ENCODE measurements at regions not wholly inside any gene's neighbourhood (a gene's known extent, or its start where the extent isn't known, plus 50 kb on each side); places are given as distances from the start of the nearest gene placed in this dataset.
A peak's percentile ranks its signal among the peaks of the same experiment; 100 is the strongest.

GRCh38 chr6:71399279-71399678, 110.7 kb downstream of the OGFRL1 start:
- no peak for DNase-seq

- no peak for DNase-seq
Measured at GRCh38 chr6:71400852-71401251, 112.2 kb downstream of the OGFRL1 start.

DNA sequence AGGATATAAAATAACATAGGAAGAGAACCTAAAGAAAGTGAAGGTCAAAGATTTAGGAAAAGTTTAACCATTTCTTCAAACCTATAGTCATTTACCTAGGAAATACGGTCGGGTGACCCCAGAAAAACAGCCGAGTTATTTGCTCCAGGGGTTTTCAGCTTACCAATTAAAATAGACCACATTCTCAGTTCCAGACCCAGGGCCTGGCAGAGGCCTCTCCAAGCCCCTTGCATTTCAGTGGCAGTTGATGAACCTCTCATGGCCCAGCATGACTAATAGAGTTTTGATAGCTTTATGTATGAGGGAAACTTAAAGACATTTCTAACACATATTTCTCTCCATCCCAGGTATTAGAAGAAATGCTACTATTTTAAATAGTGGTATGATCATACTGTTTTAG, 113.5 kb downstream of the OGFRL1 start:
- DNase-seq, result no peak

DNA sequence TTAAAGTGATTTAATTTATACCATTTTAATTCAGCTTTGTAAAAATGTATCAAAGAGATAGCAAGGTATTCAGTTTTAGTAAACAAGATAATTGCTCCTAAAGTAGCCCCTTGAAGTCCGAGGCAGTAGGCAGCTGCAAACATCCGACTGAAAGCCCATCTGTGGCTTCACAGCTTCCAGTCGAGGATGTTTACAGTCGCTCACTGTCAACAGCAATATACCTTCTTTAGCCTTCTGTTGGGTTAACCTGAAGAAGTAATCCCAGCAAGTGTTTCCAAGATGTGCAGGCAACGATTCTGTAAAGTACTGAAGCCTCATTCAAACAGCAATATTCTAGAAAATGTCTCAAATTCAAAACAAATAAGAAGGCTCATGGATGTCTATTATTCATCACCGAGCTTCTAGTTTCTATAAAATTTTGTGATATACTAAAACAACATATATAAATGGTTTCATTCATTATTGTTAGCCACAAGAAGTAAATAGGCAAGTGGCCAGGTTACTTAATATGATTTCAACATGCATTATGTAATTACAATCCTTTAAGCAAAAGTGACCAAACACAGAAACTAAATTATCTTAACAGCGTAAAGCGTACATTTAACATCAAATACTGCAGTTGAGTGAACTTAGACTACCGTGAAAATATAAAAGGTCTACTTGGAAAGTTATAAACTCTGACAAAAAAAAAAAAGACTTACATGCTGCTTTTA, 115.0 kb downstream of the OGFRL1 start:
- DNase-seq, result no peak

GRCh38 chr6:71404145-71404966, 115.7 kb downstream of the OGFRL1 start:
- no peak for DNase-seq

DNA sequence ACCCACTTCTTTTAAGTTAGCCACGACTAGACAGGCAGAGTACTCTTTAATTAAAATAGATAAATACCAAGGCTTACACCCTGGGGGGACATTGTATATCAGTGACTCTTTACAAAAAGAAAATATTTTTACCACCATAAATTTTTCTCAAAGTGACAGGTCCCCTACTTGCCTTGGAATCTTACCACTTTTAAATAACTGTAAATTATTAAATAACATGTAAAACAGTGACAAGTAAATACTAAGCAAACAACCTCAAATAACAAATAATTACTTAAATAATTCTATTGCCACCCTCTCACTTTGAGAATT, 116.3 kb downstream of the OGFRL1 start:
- DNase-seq, result no peak

- no peak for DNase-seq
Measured at GRCh38 chr6:71405416-71405815, 116.8 kb downstream of the OGFRL1 start.

- no peak for DNase-seq
Measured at GRCh38 chr6:71406865-71407860, 118.6 kb downstream of the OGFRL1 start.

DNA sequence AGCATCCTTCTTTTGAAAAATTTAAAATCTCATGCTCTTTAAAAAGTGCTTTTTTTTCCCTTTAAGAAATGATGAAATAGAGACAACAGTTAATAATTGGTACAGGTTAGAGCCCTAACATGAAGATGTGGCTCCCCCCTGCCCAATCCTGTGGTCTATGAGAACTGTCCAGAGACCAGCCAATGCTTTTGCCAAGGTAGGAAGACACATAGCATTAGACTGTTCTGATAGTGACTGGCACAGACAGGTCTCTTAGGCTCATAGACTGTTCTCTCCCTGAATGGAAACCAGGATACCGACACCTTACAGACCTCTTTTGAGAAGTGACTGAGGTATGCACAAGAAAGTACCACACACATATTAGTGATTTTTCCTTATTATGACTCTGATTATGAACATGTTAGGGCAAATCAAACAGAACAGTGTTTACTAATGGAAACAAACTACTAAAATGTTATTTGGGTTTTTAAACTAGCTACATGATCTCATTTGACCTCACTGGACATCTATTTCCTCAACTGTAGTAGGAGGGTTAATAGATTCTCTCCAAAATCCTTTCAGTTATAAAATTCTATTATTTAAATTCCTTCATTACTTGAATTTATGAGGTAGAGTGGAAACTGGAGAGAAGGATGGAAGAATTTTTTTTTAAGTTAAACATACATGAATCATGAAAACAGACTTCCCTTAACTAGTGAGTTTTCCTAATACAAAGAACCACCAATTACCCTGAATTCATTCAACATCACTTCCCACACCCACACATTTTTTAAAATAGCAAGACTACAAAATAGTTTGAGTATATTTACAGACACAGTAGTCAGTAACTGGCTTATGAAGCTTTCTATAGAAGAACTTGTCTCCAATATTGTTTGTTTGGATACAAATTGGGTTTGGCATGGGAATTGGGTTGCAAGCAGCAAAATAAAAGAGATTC, 120.4 kb downstream of the OGFRL1 start:
- DNase-seq, result no peak

DNA sequence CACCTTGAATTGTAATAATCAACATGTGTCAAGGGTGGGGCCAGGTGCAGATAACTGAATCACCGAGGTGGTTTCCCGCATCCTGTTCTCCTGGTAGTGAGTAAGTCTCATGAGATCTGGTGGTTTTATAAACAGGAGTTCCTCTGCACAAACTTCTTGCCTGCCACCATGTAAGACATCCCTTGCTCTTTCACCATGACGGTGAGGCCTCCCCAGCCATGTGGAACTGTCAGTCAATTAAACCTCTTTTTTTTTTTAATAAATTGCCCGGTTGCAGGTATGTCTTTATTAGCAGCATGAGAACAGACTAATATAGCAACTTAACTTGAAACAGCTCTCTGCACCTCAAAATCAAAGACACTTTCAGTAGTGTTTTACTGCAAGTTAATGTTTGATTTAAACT, 121.6 kb downstream of the OGFRL1 start:
- DNase-seq, result no peak

DNA sequence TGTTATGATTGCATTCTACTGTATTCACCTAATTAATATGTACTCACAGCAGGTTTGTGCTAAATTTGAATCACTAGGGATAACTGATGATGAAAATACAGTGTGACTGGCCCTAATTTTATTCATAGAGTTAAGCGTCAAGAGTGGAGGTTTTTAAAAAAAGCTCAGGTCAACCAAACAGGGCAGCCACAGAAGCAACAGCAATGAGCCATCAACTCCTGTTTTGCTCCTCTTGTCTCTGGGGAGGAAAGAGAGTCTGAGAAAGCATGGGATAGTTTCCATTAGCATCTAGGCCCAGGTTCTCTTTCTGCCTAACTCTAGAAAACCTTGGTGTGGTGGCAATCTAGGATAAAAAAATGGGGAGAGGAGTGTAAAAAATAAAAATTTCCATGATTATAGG, 122.1 kb downstream of the OGFRL1 start:
- DNase-seq, result no peak

GRCh38 chr6:71411882-71412281, 123.3 kb downstream of the OGFRL1 start:
- no peak for DNase-seq

- no peak for DNase-seq
Measured at GRCh38 chr6:71412559-71413140, 124.0 kb downstream of the OGFRL1 start.

DNA sequence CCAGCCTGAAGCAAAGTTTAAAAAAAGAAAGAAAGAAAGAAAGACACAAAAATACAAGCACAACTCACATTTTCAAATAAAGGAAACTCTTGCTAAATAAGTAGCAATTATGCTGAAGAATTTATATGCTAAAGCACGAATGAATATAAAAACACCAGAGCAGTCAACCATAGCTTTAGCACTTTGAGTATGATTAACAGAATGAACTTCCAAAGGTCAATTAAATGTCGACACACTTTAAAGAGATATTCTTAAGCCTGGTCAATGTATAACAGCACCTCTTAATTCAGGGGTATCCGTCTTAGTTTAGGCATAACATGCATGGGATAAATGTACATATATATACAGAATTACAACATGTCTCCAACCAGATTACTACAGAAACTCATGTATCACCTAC, 125.9 kb downstream of the OGFRL1 start:
- DNase-seq, result no peak

- DNase-seq, result no peak
Measured at GRCh38 chr6:71419217-71420094, 130.8 kb downstream of the OGFRL1 start.

DNA sequence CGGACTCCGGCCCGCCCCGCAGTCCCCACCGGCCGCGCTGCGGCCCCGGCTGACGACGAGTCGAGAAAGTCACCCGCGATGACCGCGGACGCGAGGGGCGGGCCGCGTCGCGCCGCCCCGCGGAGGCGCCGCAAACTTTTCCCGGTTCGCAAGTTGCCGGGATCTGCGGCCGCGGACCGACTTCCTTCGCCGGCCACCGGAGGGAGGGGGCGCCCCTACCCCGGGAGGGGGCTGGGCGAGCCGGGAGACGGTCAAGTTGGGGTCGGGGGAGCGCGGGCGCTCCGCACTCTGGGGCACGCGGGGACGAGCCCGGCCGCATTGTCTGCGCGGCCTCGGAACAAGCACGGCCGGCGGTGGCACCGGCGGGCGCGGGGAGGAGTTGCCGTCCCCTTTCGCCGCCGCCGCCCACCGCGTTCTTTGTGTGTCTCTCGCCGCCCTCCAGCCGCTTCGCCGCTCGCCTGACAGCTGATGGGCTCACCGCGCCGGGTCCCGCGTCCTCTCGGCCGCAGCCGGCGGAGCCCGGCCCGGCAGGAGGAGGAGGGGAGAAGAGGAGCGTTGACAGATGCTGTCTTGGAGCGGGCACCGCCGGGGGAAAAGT, 131.6 kb downstream of the OGFRL1 start:
- DNase-seq, result no peak

- DNase-seq, result peak in 1 of 2 experiments; percentile 5
Measured at GRCh38 chr6:71420693-71421328, 132.2 kb downstream of the OGFRL1 start.

DNA sequence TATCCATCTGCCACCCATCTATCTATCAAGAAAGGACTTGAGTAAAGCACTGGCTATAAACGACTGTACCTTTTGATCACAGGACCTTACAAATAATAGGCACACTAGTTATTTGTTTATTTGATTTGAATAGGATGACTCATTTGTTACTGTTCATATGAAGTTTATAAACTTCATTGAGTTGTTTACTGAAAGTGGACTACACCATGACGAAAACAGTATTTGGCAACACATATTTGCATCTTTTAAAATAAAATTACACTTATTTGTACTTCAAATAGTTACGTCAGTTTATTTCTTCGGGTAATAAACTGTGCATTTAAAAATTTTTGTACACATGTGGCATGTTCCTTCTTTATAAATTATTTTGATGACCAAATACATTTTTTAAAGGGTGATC, 133.0 kb downstream of the OGFRL1 start:
- no peak for DNase-seq

DNA sequence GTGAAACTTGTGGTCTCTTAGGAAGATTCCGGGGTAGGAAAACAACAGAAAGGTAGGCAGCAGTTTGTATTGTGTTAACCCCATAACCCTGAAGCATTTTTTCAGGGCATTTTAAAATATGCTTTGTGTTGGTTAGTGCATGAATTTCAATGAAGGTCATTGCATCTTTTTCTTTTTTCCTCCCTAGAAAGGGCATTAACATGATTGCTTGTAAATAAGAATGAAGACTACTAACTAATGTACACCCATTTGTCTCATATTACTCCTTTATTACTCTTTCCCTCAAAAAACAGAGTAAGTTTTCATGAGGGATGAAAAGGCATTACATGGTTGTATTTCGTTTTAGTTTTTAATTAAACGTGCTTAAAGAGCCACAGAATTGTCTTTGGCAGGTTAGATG, 141.4 kb downstream of the OGFRL1 start:
- DNase-seq, result no peak

DNA sequence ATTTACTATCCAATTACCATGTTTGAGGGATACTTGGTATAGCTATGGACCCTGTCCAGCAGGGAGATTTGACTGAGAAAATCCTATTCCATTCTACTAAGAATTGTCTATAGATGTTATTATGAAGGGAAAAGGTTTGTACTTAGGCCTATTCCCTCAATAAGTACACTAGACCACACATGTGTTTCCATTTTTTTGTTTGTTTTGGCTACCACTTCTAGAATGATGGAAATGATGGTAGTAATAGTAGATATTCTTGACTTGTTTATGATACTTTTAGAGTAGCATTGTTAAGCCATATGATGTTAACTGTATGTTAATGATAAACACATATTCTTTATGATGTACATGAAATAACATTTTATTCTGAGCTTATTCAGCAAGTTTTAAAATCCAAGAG, 144.8 kb downstream of the OGFRL1 start:
- no peak for DNase-seq

Data from stimulated activated CD4-positive, alpha-beta T cell treated with anti-CD3 and anti-CD28 coated beads, Interleukin-4, amount 100 ng/mL, for 4 hours (primary cell).